Osteocyte (in vitro differentiated cells): ENCODE measurements at regions not wholly inside any gene's neighbourhood (a gene's known extent, or its start where the extent isn't known, plus 50 kb on each side); places are given as distances from the start of the nearest gene placed in this dataset.

ENCODE experiments used
- DNase-seq: peaks from one replicate; pipeline ENCODE4 v3.0.0; 2021; ENCODE audit warnings: mixed read lengths; ENCODE audit not compliant: unreplicated experiment; ENCODE audit errors: extremely low spot score
- H3K27ac Mint-ChIP-seq: one replicate; pipeline ENCODE4 v1.8.0; 2021; ENCODE audit warnings: mild to moderate bottlenecking, mixed read lengths; ENCODE audit not compliant: unreplicated experiment
- H3K27me3 Mint-ChIP-seq: one replicate; pipeline ENCODE4 v1.8.0; 2021; ENCODE audit warnings: mixed read lengths; ENCODE audit not compliant: unreplicated experiment
- H3K36me3 Mint-ChIP-seq: one replicate; pipeline ENCODE4 v1.8.0; 2021; ENCODE audit warnings: mixed read lengths; ENCODE audit not compliant: unreplicated experiment
- H3K4me1 Mint-ChIP-seq: one replicate; pipeline ENCODE4 v1.8.0; 2021; ENCODE audit warnings: mixed read lengths; ENCODE audit not compliant: unreplicated experiment
- H3K4me3 Mint-ChIP-seq: one replicate; pipeline ENCODE4 v1.8.0; 2021; ENCODE audit warnings: mild to moderate bottlenecking, moderate library complexity, mixed read lengths; ENCODE audit not compliant: unreplicated experiment
- H3K9me3 Mint-ChIP-seq: one replicate; pipeline ENCODE4 v1.8.0; 2021; ENCODE audit warnings: mixed read lengths; ENCODE audit not compliant: unreplicated experiment
- CTCF ChIP-seq: fragments of 200-600 bp; sonication (generic); IDR thresholded peaks from 2 replicates; pipeline ENCODE4 v1.5.0; 2021; ENCODE audit warnings: antibody characterized with exemption, mild to moderate bottlenecking, moderate library complexity

GRCh38 chr3:1943395-1944118 is 155.1 kb upstream of the CNTN4 start:
- H3K27ac Mint-ChIP-seq: no peak overlapping the region
- TF ChIP-seq CTCF: no peak

GRCh38 chr3:1945698-1946097 is 153.0 kb upstream of the CNTN4 start:
- H3K4me3 Mint-ChIP-seq: no peak overlapping the region
- peaks cover 7% of the 10 kb centered on the region for H3K4me1 Mint-ChIP-seq
- H3K9me3 Mint-ChIP-seq: no peaks in the 10 kb centered on the region
- H3K27ac Mint-ChIP-seq: no peak overlapping the region
- H3K36me3 Mint-ChIP-seq: no peaks in the 10 kb centered on the region
- no peak for TF ChIP-seq CTCF
- no peaks in the 10 kb centered on the region for H3K27me3 Mint-ChIP-seq
- no peak for DNase-seq

More at GRCh38 chr3:1943395-1944118, 155.1 kb upstream of the CNTN4 start:
- DNase-seq: no peak
- no peaks in the 10 kb centered on the region for H3K36me3 Mint-ChIP-seq
- peaks cover 7% of the 10 kb centered on the region for H3K4me1 Mint-ChIP-seq
- no peaks in the 10 kb centered on the region for H3K9me3 Mint-ChIP-seq
- H3K27me3 Mint-ChIP-seq: no peaks in the 10 kb centered on the region
- no peak overlapping the region for H3K4me3 Mint-ChIP-seq

GRCh38 chr3:1953536-1953935 is 145.1 kb upstream of the CNTN4 start:
- Mint-ChIP-seq H3K27ac (no peak overlapping the region), H3K4me3 (no peak overlapping the region), H3K9me3 (no peaks in the 10 kb centered on the region), H3K36me3 (no peaks in the 10 kb centered on the region), H3K4me1 (no peaks in the 10 kb centered on the region), H3K27me3 (no peaks in the 10 kb centered on the region)
- TF ChIP-seq CTCF: no peak
- DNase-seq: no peak

- no peaks in the 10 kb centered on the region for H3K36me3 Mint-ChIP-seq
- no peaks in the 10 kb centered on the region for H3K9me3 Mint-ChIP-seq
- no peak for TF ChIP-seq CTCF
- no peaks in the 10 kb centered on the region for H3K4me1 Mint-ChIP-seq
- DNase-seq: no peak
- H3K27ac Mint-ChIP-seq: no peak overlapping the region
- H3K4me3 Mint-ChIP-seq: no peak overlapping the region
- no peaks in the 10 kb centered on the region for H3K27me3 Mint-ChIP-seq
These were observed 144.0 kb upstream of the CNTN4 start for GRCh38 chr3:1954632-1955031.

- Mint-ChIP-seq H3K4me3 (no peak overlapping the region), H3K27me3 (no peaks in the 10 kb centered on the region), H3K9me3 (no peaks in the 10 kb centered on the region), H3K36me3 (no peaks in the 10 kb centered on the region), H3K4me1 (no peaks in the 10 kb centered on the region), H3K27ac (no peak overlapping the region)
- TF ChIP-seq CTCF: no peak
- DNase-seq: no peak
These were observed 143.5 kb upstream of the CNTN4 start for GRCh38 chr3:1955170-1955569.
